ENCODE measurements at regions not wholly inside any gene's neighbourhood (a gene's known extent, or its start where the extent isn't known, plus 50 kb on each side); places are given as distances from the start of the nearest gene placed in this dataset.

DNA sequence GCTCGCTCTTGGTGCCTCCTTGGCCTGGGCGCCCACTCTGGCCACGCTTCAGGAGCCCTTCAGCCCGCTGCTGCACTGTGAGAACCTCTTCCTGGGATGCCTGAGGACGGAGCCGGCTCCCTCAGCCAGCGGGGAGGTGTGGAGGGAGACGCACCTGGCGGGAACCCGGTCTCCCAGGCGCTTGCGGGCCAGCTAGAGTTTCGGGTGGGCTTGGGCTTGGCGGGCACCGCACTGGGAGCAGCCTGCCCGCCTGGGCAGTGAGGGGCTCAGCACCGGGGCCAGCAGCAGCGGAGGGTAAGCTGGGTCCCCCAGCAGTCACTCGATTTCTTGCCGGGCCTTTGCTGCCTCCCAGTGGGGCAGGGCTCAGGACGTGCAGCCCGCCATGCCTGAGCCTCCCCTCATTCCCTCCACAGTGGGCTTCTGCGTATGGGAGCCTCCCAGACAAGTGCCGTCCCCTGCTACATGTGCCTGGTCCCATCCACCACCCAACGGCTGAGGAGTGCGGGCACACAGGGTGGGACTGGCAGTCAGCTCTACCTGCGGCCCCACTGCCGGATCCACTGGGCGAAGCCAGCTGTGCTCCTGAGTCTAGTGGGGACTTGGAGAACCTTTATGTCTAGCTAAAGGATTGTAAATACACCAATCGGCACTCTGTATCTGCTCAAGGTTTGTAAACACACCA is 708.7 kb downstream of the VGLL3 start:
- no peak for TF ChIP-seq EZH2phosphoT487 (IDR thresholded peaks at IDR 0.05; ENCODE audit: insufficient read depth, low read depth)
- TF ChIP-seq EZH2 (IDR thresholded peaks at IDR 0.05; ENCODE audit: insufficient read depth, poor library complexity, severe bottlenecking) = no peak

Measured in GM23248 (cell line).